ENCODE measurements at regions not wholly inside any gene's neighbourhood (a gene's known extent, or its start where the extent isn't known, plus 50 kb on each side); places are given as distances from the start of the nearest gene placed in this dataset.
A peak's percentile ranks its signal among the peaks of the same experiment; 100 is the strongest.

GRCh38 chr7:38049679-38050078 is 128.4 kb upstream of the STARD3NL start:
- Histone ChIP-seq H3K9ac (ENCODE audit: low read depth, low read length) (no peak overlapping the region), H3K4me3 (ENCODE audit: low read depth, low read length) (no peak overlapping the region), H3K4me1 (ENCODE audit: control insufficient read depth, insufficient read depth, low read length) (no peaks in the 10 kb centered on the region), H3K27me3 (ENCODE audit: control insufficient read depth, insufficient read depth, low read length) (no peaks in the 10 kb centered on the region), H3K9me3 (ENCODE audit: control insufficient read depth, insufficient read depth, low read length) (peaks cover 4% of the 10 kb centered on the region), H3K36me3 (ENCODE audit: control insufficient read depth, insufficient read depth, low read length) (no peaks in the 10 kb centered on the region)

GRCh38 chr7:38051311-38051710 is 126.7 kb upstream of the STARD3NL start:
- Histone ChIP-seq H3K36me3 (ENCODE audit: control insufficient read depth, insufficient read depth, low read length) (no peaks in the 10 kb centered on the region), H3K9ac (ENCODE audit: low read depth, low read length) (no peak overlapping the region)

GRCh38 chr7:38051786-38052185 is 126.3 kb upstream of the STARD3NL start:
- Histone ChIP-seq H3K36me3 (ENCODE audit: control insufficient read depth, insufficient read depth, low read length) (no peaks in the 10 kb centered on the region), H3K4me3 (ENCODE audit: low read depth, low read length) (no peak overlapping the region), H3K9me3 (ENCODE audit: control insufficient read depth, insufficient read depth, low read length) (peaks cover 4% of the 10 kb centered on the region), H3K4me1 (ENCODE audit: control insufficient read depth, insufficient read depth, low read length) (no peaks in the 10 kb centered on the region), H3K27me3 (ENCODE audit: control insufficient read depth, insufficient read depth, low read length) (no peaks in the 10 kb centered on the region), H3K9ac (ENCODE audit: low read depth, low read length) (no peak overlapping the region)

More at GRCh38 chr7:38051311-38051710, 126.7 kb upstream of the STARD3NL start:
- Histone ChIP-seq H3K4me3 (ENCODE audit: low read depth, low read length) (no peak overlapping the region), H3K4me1 (ENCODE audit: control insufficient read depth, insufficient read depth, low read length) (no peaks in the 10 kb centered on the region), H3K27me3 (ENCODE audit: control insufficient read depth, insufficient read depth, low read length) (no peaks in the 10 kb centered on the region), H3K9me3 (ENCODE audit: control insufficient read depth, insufficient read depth, low read length) (peaks cover 4% of the 10 kb centered on the region)

- H3K9me3 ChIP-seq (ENCODE audit: control insufficient read depth, insufficient read depth, low read length): peaks cover 4% of the 10 kb centered on the region
- H3K27me3 ChIP-seq (ENCODE audit: control insufficient read depth, insufficient read depth, low read length): no peaks in the 10 kb centered on the region
- H3K4me3 ChIP-seq (ENCODE audit: low read depth, low read length): no peak overlapping the region
- H3K9ac ChIP-seq (ENCODE audit: low read depth, low read length): no peak overlapping the region
- no peaks in the 10 kb centered on the region for H3K4me1 ChIP-seq (ENCODE audit: control insufficient read depth, insufficient read depth, low read length)
- H3K36me3 ChIP-seq (ENCODE audit: control insufficient read depth, insufficient read depth, low read length): no peaks in the 10 kb centered on the region
These were observed 125.3 kb upstream of the STARD3NL start for GRCh38 chr7:38052786-38053185.

- Histone ChIP-seq H3K4me3 (ENCODE audit: low read depth, low read length) (no peak overlapping the region), H3K27me3 (ENCODE audit: control insufficient read depth, insufficient read depth, low read length) (no peaks in the 10 kb centered on the region)
These were observed 123.8 kb upstream of the STARD3NL start for GRCh38 chr7:38054199-38054598.

GRCh38 chr7:38057829-38058228 is 120.2 kb upstream of the STARD3NL start:
- no peak overlapping the region for H3K9ac ChIP-seq (ENCODE audit: low read depth, low read length)
- no peak overlapping the region for H3K4me3 ChIP-seq (ENCODE audit: low read depth, low read length)
- H3K36me3 ChIP-seq (ENCODE audit: control insufficient read depth, insufficient read depth, low read length): no peaks in the 10 kb centered on the region
- no peaks in the 10 kb centered on the region for H3K9me3 ChIP-seq (ENCODE audit: control insufficient read depth, insufficient read depth, low read length)
- no peaks in the 10 kb centered on the region for H3K27me3 ChIP-seq (ENCODE audit: control insufficient read depth, insufficient read depth, low read length)
- peaks cover 6% of the 10 kb centered on the region for H3K4me1 ChIP-seq (ENCODE audit: control insufficient read depth, insufficient read depth, low read length)

More at GRCh38 chr7:38054199-38054598, 123.8 kb upstream of the STARD3NL start:
- Histone ChIP-seq H3K9ac (ENCODE audit: low read depth, low read length) (peak overlapping the region; percentile 12), H3K36me3 (ENCODE audit: control insufficient read depth, insufficient read depth, low read length) (no peaks in the 10 kb centered on the region), H3K4me1 (ENCODE audit: control insufficient read depth, insufficient read depth, low read length) (peaks cover 6% of the 10 kb centered on the region), H3K9me3 (ENCODE audit: control insufficient read depth, insufficient read depth, low read length) (peaks cover 4% of the 10 kb centered on the region)

GRCh38 chr7:38060116-38060515 is 117.9 kb upstream of the STARD3NL start:
- H3K4me1 ChIP-seq (ENCODE audit: control insufficient read depth, insufficient read depth, low read length): peaks cover 6% of the 10 kb centered on the region
- no peaks in the 10 kb centered on the region for H3K36me3 ChIP-seq (ENCODE audit: control insufficient read depth, insufficient read depth, low read length)
- no peaks in the 10 kb centered on the region for H3K27me3 ChIP-seq (ENCODE audit: control insufficient read depth, insufficient read depth, low read length)
- no peaks in the 10 kb centered on the region for H3K9me3 ChIP-seq (ENCODE audit: control insufficient read depth, insufficient read depth, low read length)
- no peak overlapping the region for H3K9ac ChIP-seq (ENCODE audit: low read depth, low read length)
- H3K4me3 ChIP-seq (ENCODE audit: low read depth, low read length): no peak overlapping the region

GRCh38 chr7:38060637-38061036 is 117.4 kb upstream of the STARD3NL start:
- Histone ChIP-seq H3K9ac (ENCODE audit: low read depth, low read length) (no peak overlapping the region), H3K4me1 (ENCODE audit: control insufficient read depth, insufficient read depth, low read length) (peaks cover 6% of the 10 kb centered on the region), H3K27me3 (ENCODE audit: control insufficient read depth, insufficient read depth, low read length) (no peaks in the 10 kb centered on the region), H3K9me3 (ENCODE audit: control insufficient read depth, insufficient read depth, low read length) (no peaks in the 10 kb centered on the region), H3K4me3 (ENCODE audit: low read depth, low read length) (no peak overlapping the region), H3K36me3 (ENCODE audit: control insufficient read depth, insufficient read depth, low read length) (no peaks in the 10 kb centered on the region)

GRCh38 chr7:38066391-38066790 is 111.7 kb upstream of the STARD3NL start:
- no peak overlapping the region for H3K4me3 ChIP-seq (ENCODE audit: low read depth, low read length)
- no peaks in the 10 kb centered on the region for H3K4me1 ChIP-seq (ENCODE audit: control insufficient read depth, insufficient read depth, low read length)
- no peaks in the 10 kb centered on the region for H3K9me3 ChIP-seq (ENCODE audit: control insufficient read depth, insufficient read depth, low read length)
- H3K36me3 ChIP-seq (ENCODE audit: control insufficient read depth, insufficient read depth, low read length): no peaks in the 10 kb centered on the region
- no peaks in the 10 kb centered on the region for H3K27me3 ChIP-seq (ENCODE audit: control insufficient read depth, insufficient read depth, low read length)
- H3K9ac ChIP-seq (ENCODE audit: low read depth, low read length): no peak overlapping the region

- H3K36me3 ChIP-seq (ENCODE audit: control insufficient read depth, insufficient read depth, low read length): no peaks in the 10 kb centered on the region
- no peaks in the 10 kb centered on the region for H3K9me3 ChIP-seq (ENCODE audit: control insufficient read depth, insufficient read depth, low read length)
- H3K4me3 ChIP-seq (ENCODE audit: low read depth, low read length): no peak overlapping the region
- no peaks in the 10 kb centered on the region for H3K4me1 ChIP-seq (ENCODE audit: control insufficient read depth, insufficient read depth, low read length)
- no peaks in the 10 kb centered on the region for H3K27me3 ChIP-seq (ENCODE audit: control insufficient read depth, insufficient read depth, low read length)
- no peak overlapping the region for H3K9ac ChIP-seq (ENCODE audit: low read depth, low read length)
These were observed 109.6 kb upstream of the STARD3NL start for GRCh38 chr7:38068461-38068860.

GRCh38 chr7:38069052-38069451 is 109.0 kb upstream of the STARD3NL start:
- Histone ChIP-seq H3K4me3 (ENCODE audit: low read depth, low read length) (no peak overlapping the region), H3K27me3 (ENCODE audit: control insufficient read depth, insufficient read depth, low read length) (no peaks in the 10 kb centered on the region)

GRCh38 chr7:38070718-38071117 is 107.3 kb upstream of the STARD3NL start:
- H3K9ac ChIP-seq (ENCODE audit: low read depth, low read length): no peak overlapping the region

More at GRCh38 chr7:38069052-38069451, 109.0 kb upstream of the STARD3NL start:
- H3K9me3 ChIP-seq (ENCODE audit: control insufficient read depth, insufficient read depth, low read length): no peaks in the 10 kb centered on the region
- no peaks in the 10 kb centered on the region for H3K36me3 ChIP-seq (ENCODE audit: control insufficient read depth, insufficient read depth, low read length)
- H3K4me1 ChIP-seq (ENCODE audit: control insufficient read depth, insufficient read depth, low read length): no peaks in the 10 kb centered on the region
- H3K9ac ChIP-seq (ENCODE audit: low read depth, low read length): no peak overlapping the region

More at GRCh38 chr7:38070718-38071117, 107.3 kb upstream of the STARD3NL start:
- H3K27me3 ChIP-seq (ENCODE audit: control insufficient read depth, insufficient read depth, low read length): no peaks in the 10 kb centered on the region
- no peaks in the 10 kb centered on the region for H3K4me1 ChIP-seq (ENCODE audit: control insufficient read depth, insufficient read depth, low read length)
- no peaks in the 10 kb centered on the region for H3K9me3 ChIP-seq (ENCODE audit: control insufficient read depth, insufficient read depth, low read length)
- H3K4me3 ChIP-seq (ENCODE audit: low read depth, low read length): no peak overlapping the region
- no peaks in the 10 kb centered on the region for H3K36me3 ChIP-seq (ENCODE audit: control insufficient read depth, insufficient read depth, low read length)
